ENCODE measurements at regions not wholly inside any gene's neighbourhood (a gene's known extent, or its start where the extent isn't known, plus 50 kb on each side); places are given as distances from the start of the nearest gene placed in this dataset.

- no peak for TF ChIP-seq EZH2 (IDR thresholded peaks at IDR 0.05; ENCODE audit: insufficient read depth, low read length)
- no peak for TF ChIP-seq CTCF (IDR thresholded peaks at IDR 0.05; ENCODE audit: insufficient read depth, low read depth, low read length)
These were observed 94.5 kb upstream of the APOOL start for GRCh38 chrX:84909151-84909550.

All from astrocyte (in vitro differentiated cells and primary cell).